HG02981 (cell line): ENCODE measurements at regions not wholly inside any gene's neighbourhood (a gene's known extent, or its start where the extent isn't known, plus 50 kb on each side); places are given as distances from the start of the nearest gene placed in this dataset.

ENCODE experiments used
- ATAC-seq: cut with Tn5 transposase; IDR thresholded peaks from one replicate; pipeline ENCODE4 v1.9.1; 2021; ENCODE audit warnings: mild to moderate bottlenecking, moderate library complexity; ENCODE audit not compliant: unreplicated experiment

DNA sequence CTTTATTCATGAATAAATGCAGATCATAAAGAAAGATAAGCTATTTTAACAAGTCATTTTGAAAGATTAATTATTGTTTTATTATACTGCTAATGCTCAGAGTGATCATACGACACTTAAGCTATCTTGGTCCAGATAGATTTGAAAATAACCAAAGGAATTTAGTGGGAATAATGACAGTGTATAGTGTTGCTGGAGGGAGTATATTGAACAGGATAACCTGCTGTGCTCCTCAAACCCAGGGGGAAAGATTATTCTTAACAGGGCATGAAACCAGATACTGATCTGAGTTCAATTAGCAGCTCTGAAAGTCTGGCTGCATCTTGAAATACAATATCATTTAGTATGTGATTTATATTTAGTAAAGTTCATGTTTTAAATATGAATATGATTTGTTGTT lies 216.3 kb upstream of the ITGA4 start:
- ATAC-seq: no peak

- no peak for ATAC-seq
Observed at GRCh38 chr2:181241366-181241765, 215.8 kb upstream of the ITGA4 start.

DNA sequence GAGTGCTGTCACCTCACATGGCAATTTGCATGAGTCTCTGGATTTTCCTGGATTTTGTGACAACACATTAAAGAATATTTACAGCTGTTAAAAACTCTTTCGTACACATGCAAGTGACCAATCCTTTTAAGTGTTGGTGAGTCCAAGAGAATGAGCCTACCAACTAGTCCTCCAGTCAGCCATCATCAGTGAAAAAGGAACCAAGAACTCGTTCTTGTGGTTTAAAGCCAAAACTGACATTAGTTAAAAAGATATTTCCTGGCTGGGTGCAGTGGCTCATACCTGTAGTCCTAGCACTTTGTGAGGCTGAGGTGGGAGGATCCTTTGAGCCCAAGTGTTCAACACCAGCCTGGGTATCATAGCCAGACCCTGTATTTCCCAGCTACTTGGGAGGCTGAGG lies 215.4 kb upstream of the ITGA4 start:
- peak; percentile 93 for ATAC-seq

DNA sequence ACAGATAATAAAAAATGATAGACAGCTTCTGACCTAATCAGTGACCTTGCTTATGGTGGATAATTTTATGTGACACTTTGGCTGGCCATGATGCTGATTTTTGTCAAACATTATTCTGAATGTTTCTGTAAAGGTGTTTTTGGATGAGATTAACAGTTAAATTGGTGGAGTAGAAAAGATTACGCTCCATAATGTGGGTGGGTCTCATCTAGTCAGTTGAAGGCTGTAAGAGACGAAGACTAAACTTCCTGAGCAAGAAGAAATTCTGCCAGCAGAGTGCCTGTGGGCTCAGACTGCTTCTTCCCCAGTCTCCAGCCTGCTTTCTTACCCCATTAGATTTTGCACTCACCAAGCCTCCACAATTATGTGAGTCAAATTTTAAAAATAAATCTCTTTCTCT lies 214.9 kb upstream of the ITGA4 start:
- ATAC-seq: no peak

- no peak for ATAC-seq
Observed at GRCh38 chr2:181243319-181243718, 213.9 kb upstream of the ITGA4 start.

DNA sequence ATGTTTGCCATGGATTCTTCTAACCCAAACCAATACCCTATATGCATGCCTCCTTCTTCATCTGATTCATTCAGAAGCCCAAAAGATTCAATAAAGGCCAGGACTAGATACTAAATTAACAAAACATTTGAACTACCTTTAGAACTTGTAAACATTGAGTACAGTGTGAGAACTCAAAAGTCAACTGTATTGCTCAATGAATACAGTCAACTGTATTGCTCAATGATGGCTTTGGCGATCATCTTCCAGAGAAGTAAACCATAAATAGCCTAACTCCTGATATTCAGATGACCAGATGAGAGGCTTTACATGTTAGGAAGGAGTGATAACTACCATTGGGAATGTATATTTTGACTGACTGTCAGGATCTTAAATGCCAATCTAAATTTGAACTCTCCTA lies 206.5 kb upstream of the ITGA4 start:
- ATAC-seq: no peak

DNA sequence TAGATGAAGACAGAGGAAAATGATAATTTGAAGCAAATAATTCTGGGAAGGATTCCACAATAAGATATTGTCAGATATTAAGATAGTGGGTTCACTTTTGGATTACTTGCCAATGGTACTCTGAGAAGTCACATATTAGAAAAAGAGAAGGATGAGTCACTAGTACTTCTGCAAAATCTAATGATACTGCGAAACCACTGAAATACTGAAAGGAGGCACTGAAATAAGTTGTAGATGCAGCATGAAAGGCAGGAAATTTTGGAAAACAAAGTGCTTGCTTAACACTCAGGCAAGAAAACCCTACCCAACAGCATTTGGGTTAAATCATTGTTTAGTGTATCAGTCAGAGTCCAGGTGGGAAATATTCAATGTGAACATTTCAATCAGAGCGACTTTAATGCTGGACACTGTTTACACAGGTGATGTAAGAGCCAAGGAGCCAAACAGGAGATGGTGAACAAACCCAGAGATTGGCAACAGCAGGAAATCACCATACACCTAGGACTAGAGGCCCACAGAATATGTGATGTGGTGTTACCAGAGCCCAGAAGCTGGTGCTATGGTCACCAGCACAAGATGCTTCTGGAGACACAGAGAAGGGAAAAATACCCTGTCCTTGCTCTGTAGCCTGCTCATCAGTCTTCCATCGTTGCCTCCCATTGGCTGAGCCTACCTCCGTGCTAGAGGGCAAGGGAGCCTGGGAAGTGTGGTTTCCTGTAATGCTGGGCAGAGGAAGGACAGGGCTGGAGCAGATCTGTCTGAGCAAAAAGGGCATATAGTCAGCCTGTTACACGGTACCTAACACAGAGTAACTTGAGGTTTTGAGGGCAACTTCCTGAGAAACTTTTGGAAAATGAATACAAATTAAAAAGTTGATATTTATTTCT lies 204.7 kb upstream of the ITGA4 start:
- ATAC-seq: no peak

- ATAC-seq: no peak
Observed at GRCh38 chr2:181253438-181253837, 203.7 kb upstream of the ITGA4 start.

DNA sequence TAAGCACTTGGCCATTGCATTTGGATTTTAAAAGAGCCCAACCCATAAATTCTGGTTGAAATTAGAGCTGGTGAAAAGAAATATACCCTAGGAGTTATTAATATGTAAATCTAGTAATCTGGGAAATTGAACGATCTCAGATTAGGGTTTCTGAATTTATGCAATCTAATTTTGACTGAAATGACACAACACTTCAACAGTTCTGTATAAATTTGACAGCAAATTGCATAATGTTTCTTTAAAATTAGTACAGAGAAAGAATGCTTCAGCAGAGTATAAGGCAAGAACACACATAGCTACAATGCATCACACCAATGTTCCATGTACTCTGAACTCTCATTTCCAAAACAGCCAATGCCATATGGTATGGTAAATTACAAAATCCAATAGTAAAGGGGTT lies 201.5 kb upstream of the ITGA4 start:
- no peak for ATAC-seq

GRCh38 chr2:181258720-181259119 lies 198.5 kb upstream of the ITGA4 start:
- no peak for ATAC-seq

GRCh38 chr2:181262782-181263181 lies 194.4 kb upstream of the ITGA4 start:
- no peak for ATAC-seq

GRCh38 chr2:181264001-181264400 lies 193.2 kb upstream of the ITGA4 start:
- no peak for ATAC-seq

DNA sequence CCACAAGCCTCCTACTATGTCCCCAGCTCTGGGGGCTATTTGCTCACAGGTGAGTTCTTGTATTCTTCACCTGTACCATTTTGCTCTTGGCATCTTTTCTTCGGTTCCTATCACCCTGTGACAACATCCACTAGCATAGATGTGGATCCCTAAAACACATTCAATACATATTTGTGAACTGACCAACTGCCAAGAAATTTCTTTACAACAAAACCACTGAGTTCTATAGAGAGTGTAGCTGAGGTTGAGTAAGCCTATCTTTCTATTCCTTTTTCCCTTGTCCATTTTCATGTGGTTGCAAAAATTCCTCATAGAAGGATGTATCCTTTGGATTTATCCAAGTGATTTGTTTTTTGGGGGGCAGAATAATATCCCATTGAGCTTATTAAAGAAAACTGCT lies 192.7 kb upstream of the ITGA4 start:
- ATAC-seq: no peak

- no peak for ATAC-seq
Observed at GRCh38 chr2:181266614-181267013, 190.6 kb upstream of the ITGA4 start.

- peak; percentile 81 for ATAC-seq
Observed at GRCh38 chr2:181268174-181268867, 188.9 kb upstream of the ITGA4 start.

GRCh38 chr2:181273986-181274385 lies 183.2 kb upstream of the ITGA4 start:
- no peak for ATAC-seq

GRCh38 chr2:181275643-181276070 lies 181.5 kb upstream of the ITGA4 start:
- ATAC-seq: no peak

DNA sequence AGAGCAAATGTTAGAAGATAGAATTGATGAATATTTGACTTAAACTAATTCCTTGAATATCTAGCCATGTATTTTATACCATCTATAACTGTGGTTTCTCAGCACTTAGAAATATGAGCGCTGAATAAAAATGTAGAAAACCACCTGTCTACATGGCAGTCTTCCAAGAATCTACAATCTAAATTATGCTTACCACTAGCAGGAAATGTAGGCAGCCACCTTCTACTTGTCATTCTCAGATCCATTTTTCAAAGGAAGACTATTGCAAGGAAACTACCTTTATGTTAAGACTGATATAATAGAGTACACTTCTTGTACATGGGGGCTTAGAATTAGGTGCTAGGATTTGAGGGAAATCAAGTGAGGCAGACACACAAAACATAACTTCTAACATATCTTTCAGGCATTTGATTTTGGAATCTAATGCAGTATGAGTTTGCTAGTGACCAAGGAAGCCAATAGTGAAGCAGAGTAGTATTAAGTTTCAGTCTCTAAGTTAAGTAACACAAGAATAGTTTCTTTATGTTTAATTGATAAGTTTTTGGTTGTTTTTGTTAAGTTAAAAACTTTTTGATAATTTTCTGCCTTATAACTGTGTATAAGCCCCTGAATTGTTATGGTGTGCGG lies 175.9 kb upstream of the ITGA4 start:
- no peak for ATAC-seq

- ATAC-seq: no peak
Observed at GRCh38 chr2:181285116-181285515, 172.1 kb upstream of the ITGA4 start.

DNA sequence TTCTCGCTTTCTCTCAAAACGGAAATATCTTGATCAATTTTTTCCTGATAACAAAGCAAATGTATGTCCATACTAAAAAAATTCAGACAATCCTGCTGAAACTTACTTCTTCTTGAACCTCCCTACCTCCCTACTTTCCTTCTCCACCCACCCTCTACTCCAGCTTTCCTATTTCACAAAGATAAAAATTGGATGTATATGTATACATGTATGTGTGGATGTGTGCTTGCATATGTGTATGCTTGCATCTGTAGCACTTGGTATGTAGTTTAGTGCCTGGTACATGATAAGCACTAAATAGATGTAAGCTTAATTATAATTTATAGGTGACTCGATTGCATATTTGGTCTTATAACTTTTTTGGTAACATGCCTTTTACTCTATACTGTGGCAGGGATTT lies 167.5 kb upstream of the ITGA4 start:
- no peak for ATAC-seq

DNA sequence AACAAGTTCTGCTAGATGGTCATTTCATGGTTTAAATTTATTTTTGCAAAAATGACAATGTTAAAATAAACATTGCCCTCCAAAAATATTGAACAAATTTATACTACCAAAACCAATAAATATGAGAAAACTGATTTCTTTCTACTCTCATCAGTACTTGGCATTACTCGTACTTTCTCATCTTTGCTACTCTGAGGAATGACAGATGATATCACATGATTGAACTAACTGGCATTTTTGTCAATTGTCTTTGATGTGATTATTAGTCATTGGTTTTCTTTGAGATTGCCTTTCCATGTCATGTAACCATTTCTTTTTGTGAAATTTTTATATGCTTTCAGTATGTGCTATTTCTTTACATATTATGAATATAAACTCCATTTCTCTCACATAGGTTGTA lies 167.0 kb upstream of the ITGA4 start:
- ATAC-seq: no peak

- no peak for ATAC-seq
Observed at GRCh38 chr2:181294979-181295378, 162.2 kb upstream of the ITGA4 start.
